ENCODE measurements at regions not wholly inside any gene's neighbourhood (a gene's known extent, or its start where the extent isn't known, plus 50 kb on each side); places are given as distances from the start of the nearest gene placed in this dataset.

GRCh38 chr11:129323896-129324502, 51.6 kb upstream of the BARX2 start:
- no peak for TF ChIP-seq CTCF (conservative IDR thresholded peaks at IDR 0.05; ENCODE audit: low read depth, low read length)
- TF ChIP-seq EZH2 (IDR thresholded peaks at IDR 0.05; ENCODE audit: borderline replicate concordance, low read depth, low read length, poor library complexity, severe bottlenecking), result no peak

Measured in A673 (cell line).